ENCODE measurements at regions not wholly inside any gene's neighbourhood (a gene's known extent, or its start where the extent isn't known, plus 50 kb on each side); places are given as distances from the start of the nearest gene placed in this dataset.

GRCh38 chr5:85717203-85717563, 900.6 kb upstream of the COX7C start:
- no peak for TF ChIP-seq TCF7 (IDR thresholded peaks at IDR 0.05; ENCODE audit: low read depth)
- TF ChIP-seq HDAC1 (CRISPR knock-in tag; IDR thresholded peaks at IDR 0.05), result no peak
- TF ChIP-seq ZNF768 (CRISPR knock-in tag; IDR thresholded peaks at IDR 0.05), result no peak
- TF ChIP-seq TCF12 (IDR thresholded peaks at IDR 0.05), result no peak
- no peak for TF ChIP-seq TCF12 (CRISPR knock-in tag; IDR thresholded peaks at IDR 0.05)
- no peak for TF ChIP-seq NFYB (CRISPR knock-in tag; IDR thresholded peaks at IDR 0.05)
- no peak for TF ChIP-seq RFX5 (IDR thresholded peaks at IDR 0.05; ENCODE audit: low read depth, low read length)
- TF ChIP-seq ZNF44 (CRISPR knock-in tag; IDR thresholded peaks at IDR 0.05), result no peak
- TF ChIP-seq KLF16 (CRISPR knock-in tag; IDR thresholded peaks at IDR 0.05), result no peak
- TF ChIP-seq REST (IDR thresholded peaks at IDR 0.05; ENCODE audit: borderline replicate concordance in 1 of 2, low read depth in 1 of 2, low read length in 2 of 2), result no peak

Measured in HepG2 (cell line).